ENCODE measurements at regions not wholly inside any gene's neighbourhood (a gene's known extent, or its start where the extent isn't known, plus 50 kb on each side); places are given as distances from the start of the nearest gene placed in this dataset.

DNA sequence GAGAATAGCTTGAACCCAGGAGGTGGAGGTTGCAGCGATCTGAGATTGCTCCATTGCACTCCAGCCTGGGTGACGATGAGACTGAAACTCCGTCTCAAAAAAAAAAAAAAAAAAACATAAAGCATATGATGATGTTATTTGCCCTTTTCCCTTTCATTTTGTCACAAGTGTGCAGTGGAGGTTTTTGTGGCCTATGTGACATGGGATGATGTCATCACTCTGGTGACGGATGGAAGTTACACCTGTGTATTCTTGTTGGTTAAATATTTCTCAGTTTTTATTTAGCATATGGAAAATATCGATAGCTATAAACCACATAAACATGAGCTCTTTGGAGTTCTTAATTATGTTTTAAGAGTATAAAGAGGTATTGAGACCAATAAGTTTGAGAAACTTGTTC lies 71.8 kb upstream of the EMX2 start:
- DNase-seq, result no peak
- POLR2A ChIA-PET, result no interaction called here
- no peaks in the 10 kb centered on the region for H3K4me1 Mint-ChIP-seq (ENCODE audit: low read depth)
- intact Hi-C loops (cut with micrococcal nuclease), result no loop called here
- H3K36me3 Mint-ChIP-seq, result no peaks in the 10 kb centered on the region
- peaks cover 3% of the 10 kb centered on the region for H3K27me3 Mint-ChIP-seq
- no peaks in the 10 kb centered on the region for H3K9me3 Mint-ChIP-seq
- no peak overlapping the region for H3K27ac Mint-ChIP-seq
- CTCF ChIA-PET, result no interaction called here
- H3K4me3 Mint-ChIP-seq, result no peak overlapping the region

- no peak overlapping the region for H3K4me3 Mint-ChIP-seq
- DNase-seq, result no peak
- peaks cover 3% of the 10 kb centered on the region for H3K27me3 Mint-ChIP-seq
- no peaks in the 10 kb centered on the region for H3K4me1 Mint-ChIP-seq (ENCODE audit: low read depth)
- intact Hi-C loops (cut with micrococcal nuclease), result no loop called here
- ChIA-PET CTCF (no interaction called here), POLR2A (no interaction called here)
- no peak overlapping the region for H3K27ac Mint-ChIP-seq
- H3K9me3 Mint-ChIP-seq, result no peaks in the 10 kb centered on the region
- no peaks in the 10 kb centered on the region for H3K36me3 Mint-ChIP-seq
These were observed 73.9 kb upstream of the EMX2 start for GRCh38 chr10:117468665-117469064.

GRCh38 chr10:117464176-117464575 lies 78.4 kb upstream of the EMX2 start:
- Mint-ChIP-seq H3K27me3 (no peaks in the 10 kb centered on the region), H3K9me3 (peaks cover 7% of the 10 kb centered on the region), H3K4me1 (ENCODE audit: low read depth) (no peaks in the 10 kb centered on the region), H3K27ac (no peak overlapping the region), H3K36me3 (no peaks in the 10 kb centered on the region), H3K4me3 (no peak overlapping the region)
- intact Hi-C loops (cut with micrococcal nuclease), result no loop called here
- ChIA-PET POLR2A (no interaction called here), CTCF (interaction anchor here (0.8 kb wide), 1 partner anchor 247 kb away, joined by 3 read pairs; no protein-coding TSS in a partner anchor)
- no peak for DNase-seq

DNA sequence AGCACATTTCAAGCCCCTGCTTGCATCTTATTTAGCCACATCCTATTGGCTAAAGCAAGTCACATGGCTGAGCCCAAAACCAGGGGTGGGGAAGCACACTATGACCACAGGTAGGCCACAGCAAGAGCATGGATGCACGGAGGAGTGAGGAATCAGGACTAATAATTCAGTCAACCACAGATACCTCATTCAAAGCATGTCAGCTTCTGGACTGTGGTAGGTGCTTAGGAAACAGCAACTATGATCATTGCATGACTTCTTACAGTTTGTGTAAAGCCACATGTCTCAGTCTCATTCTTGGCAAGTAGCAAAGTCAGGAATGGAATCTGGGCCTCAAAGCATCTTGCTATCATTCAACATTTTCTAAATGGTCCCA lies 79.0 kb upstream of the EMX2 start:
- H3K27ac Mint-ChIP-seq, result no peak overlapping the region
- no peaks in the 10 kb centered on the region for H3K27me3 Mint-ChIP-seq
- no peaks in the 10 kb centered on the region for H3K4me1 Mint-ChIP-seq (ENCODE audit: low read depth)
- intact Hi-C loops (cut with micrococcal nuclease), result no loop called here
- H3K36me3 Mint-ChIP-seq, result no peaks in the 10 kb centered on the region
- H3K4me3 Mint-ChIP-seq, result no peak overlapping the region
- ChIA-PET POLR2A (no interaction called here), CTCF (interaction anchor here (0.8 kb wide), 1 partner anchor 246 kb away, joined by 3 read pairs; no protein-coding TSS in a partner anchor)
- H3K9me3 Mint-ChIP-seq, result peaks cover 7% of the 10 kb centered on the region
- no peak for DNase-seq

- Mint-ChIP-seq H3K9me3 (peaks cover 7% of the 10 kb centered on the region), H3K27me3 (peaks cover 3% of the 10 kb centered on the region), H3K36me3 (no peaks in the 10 kb centered on the region), H3K4me1 (ENCODE audit: low read depth) (no peaks in the 10 kb centered on the region), H3K4me3 (no peak overlapping the region), H3K27ac (no peak overlapping the region)
- POLR2A ChIA-PET, result no interaction called here
- DNase-seq, result no peak
- intact Hi-C loops (cut with micrococcal nuclease), result no loop called here
- CTCF ChIA-PET, result interaction anchor here (0.8 kb wide), 1 partner anchor 246 kb away, joined by 3 read pairs; no protein-coding TSS in a partner anchor
These were observed 79.6 kb upstream of the EMX2 start for GRCh38 chr10:117462816-117463544.

- ChIA-PET POLR2A (no interaction called here), CTCF (interaction anchor here (0.6 to 1.1 kb wide), 2 partner anchors 20 to 246 kb away, joined by 3 to 5 read pairs; no protein-coding TSS in a partner anchor)
- intact Hi-C loops (cut with micrococcal nuclease), result no loop called here
- peaks cover 7% of the 10 kb centered on the region for H3K9me3 Mint-ChIP-seq
- no peak for DNase-seq
- peaks cover 5% of the 10 kb centered on the region for H3K27me3 Mint-ChIP-seq
- no peak overlapping the region for H3K27ac Mint-ChIP-seq
- no peak overlapping the region for H3K4me3 Mint-ChIP-seq
- H3K36me3 Mint-ChIP-seq, result no peaks in the 10 kb centered on the region
- no peaks in the 10 kb centered on the region for H3K4me1 Mint-ChIP-seq (ENCODE audit: low read depth)
These were observed 80.1 kb upstream of the EMX2 start for GRCh38 chr10:117462424-117462792.

DNA sequence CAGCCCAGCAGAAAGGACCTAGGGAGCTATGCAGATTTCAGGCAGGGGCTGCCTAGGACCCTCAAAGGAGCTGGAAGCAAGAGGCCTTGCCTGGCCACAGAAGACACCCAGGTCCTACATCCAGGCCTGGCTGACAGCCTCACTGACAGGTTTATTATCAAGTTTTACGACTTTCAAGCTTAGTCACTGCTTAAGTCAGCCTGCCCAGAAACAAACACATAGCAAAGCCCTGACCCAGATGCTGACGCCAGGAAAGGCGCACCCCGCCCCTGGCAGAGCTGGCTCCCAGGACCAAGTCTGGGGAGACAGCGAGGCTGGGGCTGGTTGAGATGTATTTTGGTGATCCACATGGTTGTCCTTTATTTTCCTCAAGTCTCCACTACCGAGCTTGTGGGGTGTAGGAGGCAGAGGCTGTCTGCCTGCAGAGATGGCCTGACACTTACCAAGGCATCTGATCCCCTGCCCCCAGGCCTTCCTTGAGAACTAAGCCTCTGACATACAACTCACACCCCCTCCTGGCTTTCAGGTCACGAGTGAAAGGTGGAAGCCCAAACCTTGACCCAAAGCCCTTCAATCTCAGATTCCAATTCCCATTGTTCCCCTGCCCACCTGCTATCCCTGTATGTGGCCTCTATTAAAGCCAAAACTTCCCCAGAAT lies 80.7 kb upstream of the EMX2 start:
- H3K27ac Mint-ChIP-seq, result no peak overlapping the region
- H3K27me3 Mint-ChIP-seq, result peaks cover 5% of the 10 kb centered on the region
- H3K4me1 Mint-ChIP-seq (ENCODE audit: low read depth), result no peaks in the 10 kb centered on the region
- DNase-seq, result no peak
- H3K9me3 Mint-ChIP-seq, result peaks cover 7% of the 10 kb centered on the region
- CTCF ChIA-PET, result interaction anchor here (0.6 to 1.1 kb wide), 3 partner anchors 18 to 245 kb away, joined by 3 to 5 read pairs (median 3); no protein-coding TSS in a partner anchor
- H3K36me3 Mint-ChIP-seq, result no peaks in the 10 kb centered on the region
- H3K4me3 Mint-ChIP-seq, result no peak overlapping the region
- intact Hi-C loops (cut with micrococcal nuclease), result no loop called here
- POLR2A ChIA-PET, result no interaction called here

- Mint-ChIP-seq H3K27me3 (peaks cover 10% of the 10 kb centered on the region), H3K9me3 (peaks cover 7% of the 10 kb centered on the region), H3K27ac (no peak overlapping the region), H3K4me1 (ENCODE audit: low read depth) (no peaks in the 10 kb centered on the region), H3K4me3 (no peak overlapping the region), H3K36me3 (no peaks in the 10 kb centered on the region)
- intact Hi-C loops (cut with micrococcal nuclease), result no loop called here
- ChIA-PET POLR2A (no interaction called here), CTCF (interaction anchor here (1.1 kb wide), 2 partner anchors 17 to 245 kb away, joined by 3 to 5 read pairs; no protein-coding TSS in a partner anchor)
- no peak for DNase-seq
These were observed 81.4 kb upstream of the EMX2 start for GRCh38 chr10:117460846-117461765.

DNA sequence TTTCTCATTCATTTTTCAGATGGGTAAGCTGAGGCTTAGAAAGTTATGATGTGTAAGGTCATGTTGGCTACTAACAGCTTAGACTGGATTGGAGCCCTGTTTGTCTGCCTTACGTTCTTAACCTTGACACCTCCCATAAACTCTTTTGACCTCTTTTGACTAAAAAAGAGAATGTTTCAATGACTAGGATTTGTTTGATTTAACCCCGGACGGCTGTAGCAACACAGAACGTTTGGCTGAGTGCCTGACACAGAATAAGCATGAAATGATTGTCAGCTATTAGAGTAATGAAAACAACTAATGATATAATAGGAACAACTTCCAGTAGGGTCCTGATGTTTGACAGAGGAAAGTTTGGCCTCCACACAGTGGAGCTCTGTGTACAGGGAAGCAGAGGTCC lies 83.3 kb upstream of the PDZD8 start:
- H3K36me3 Mint-ChIP-seq, result no peaks in the 10 kb centered on the region
- no peak overlapping the region for H3K4me3 Mint-ChIP-seq
- ChIA-PET POLR2A (no interaction called here), CTCF (no interaction called here)
- intact Hi-C loops (cut with micrococcal nuclease), result no loop called here
- H3K27ac Mint-ChIP-seq, result no peak overlapping the region
- DNase-seq, result no peak
- H3K9me3 Mint-ChIP-seq, result peaks cover 7% of the 10 kb centered on the region
- H3K4me1 Mint-ChIP-seq (ENCODE audit: low read depth), result no peaks in the 10 kb centered on the region
- peaks cover 12% of the 10 kb centered on the region for H3K27me3 Mint-ChIP-seq

DNA sequence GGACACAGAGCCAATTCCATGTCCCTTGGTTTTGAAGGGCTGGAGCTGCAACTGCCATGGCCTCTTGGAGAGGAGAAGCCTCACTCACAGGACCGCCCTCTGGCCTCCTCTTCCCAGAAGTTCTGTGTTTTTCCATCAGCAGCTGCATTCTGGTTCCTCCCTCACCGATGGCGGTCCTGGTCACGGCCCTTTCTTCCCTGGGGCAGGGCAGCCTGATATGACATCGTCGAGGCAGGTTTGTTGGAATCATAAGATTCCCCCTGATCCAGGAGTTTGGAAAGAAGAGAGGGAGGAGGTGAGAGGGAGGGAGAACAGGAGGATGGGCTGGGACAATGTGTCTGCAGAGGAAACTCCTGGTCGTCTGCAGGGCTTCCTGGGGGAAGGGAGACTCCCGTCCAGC lies 82.7 kb upstream of the PDZD8 start:
- no peaks in the 10 kb centered on the region for H3K36me3 Mint-ChIP-seq
- no peaks in the 10 kb centered on the region for H3K4me1 Mint-ChIP-seq (ENCODE audit: low read depth)
- peaks cover 8% of the 10 kb centered on the region for H3K9me3 Mint-ChIP-seq
- intact Hi-C loops (cut with micrococcal nuclease), result no loop called here
- CTCF ChIA-PET, result no interaction called here
- no peak for DNase-seq
- POLR2A ChIA-PET, result no interaction called here
- H3K27ac Mint-ChIP-seq, result no peak overlapping the region
- no peak overlapping the region for H3K4me3 Mint-ChIP-seq
- H3K27me3 Mint-ChIP-seq, result peaks cover 12% of the 10 kb centered on the region

DNA sequence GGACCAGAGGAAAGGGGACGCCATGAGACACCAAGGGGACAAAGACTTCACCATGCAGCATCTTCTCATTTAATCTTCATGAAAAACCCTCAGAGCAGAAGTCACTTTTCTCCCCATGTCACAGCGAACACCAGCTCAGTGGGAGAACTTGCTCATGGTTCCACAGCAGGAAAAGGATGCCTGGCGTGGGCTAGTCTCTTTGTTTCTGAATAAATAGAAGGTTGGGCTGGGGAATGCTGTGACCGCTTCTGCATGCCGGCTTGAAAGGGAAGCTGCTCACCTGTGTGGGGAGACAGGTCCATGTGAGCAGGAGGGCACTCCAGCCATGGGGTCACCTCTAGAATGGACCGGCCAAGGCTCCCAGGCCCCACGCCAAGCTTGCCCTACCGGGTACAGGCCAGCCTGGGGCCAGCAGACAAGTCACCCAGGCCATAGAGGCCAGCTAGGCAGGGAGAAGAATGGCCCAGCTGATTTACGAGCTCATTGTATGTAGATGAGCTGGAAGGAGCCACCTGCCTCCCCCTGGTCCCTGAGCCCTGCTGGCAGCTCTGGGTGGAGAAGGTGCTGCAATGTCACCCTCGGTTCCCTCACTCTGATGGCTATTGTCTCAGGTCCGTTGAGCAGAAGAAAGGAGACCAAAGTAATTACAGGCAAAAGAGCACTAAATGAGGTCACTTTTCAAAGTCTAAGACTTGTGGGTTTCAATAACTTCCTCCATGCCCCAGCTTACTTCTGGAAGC lies 82.0 kb upstream of the PDZD8 start:
- Mint-ChIP-seq H3K27me3 (peaks cover 12% of the 10 kb centered on the region), H3K4me1 (ENCODE audit: low read depth) (no peaks in the 10 kb centered on the region), H3K27ac (no peak overlapping the region), H3K4me3 (no peak overlapping the region), H3K9me3 (peaks cover 8% of the 10 kb centered on the region), H3K36me3 (no peaks in the 10 kb centered on the region)
- POLR2A ChIA-PET, result no interaction called here
- DNase-seq, result no peak
- intact Hi-C loops (cut with micrococcal nuclease), result no loop called here
- CTCF ChIA-PET, result interaction anchor here (0.6 kb wide), 2 partner anchors 39 to 783 kb away, joined by 3 read pairs; no protein-coding TSS in a partner anchor

- Mint-ChIP-seq H3K27me3 (peaks cover 12% of the 10 kb centered on the region), H3K4me3 (no peak overlapping the region), H3K27ac (no peak overlapping the region), H3K36me3 (no peaks in the 10 kb centered on the region), H3K4me1 (ENCODE audit: low read depth) (no peaks in the 10 kb centered on the region), H3K9me3 (peaks cover 8% of the 10 kb centered on the region)
- DNase-seq, result no peak
- intact Hi-C loops (cut with micrococcal nuclease), result no loop called here
- POLR2A ChIA-PET, result no interaction called here
- CTCF ChIA-PET, result no interaction called here
These were observed 80.1 kb upstream of the PDZD8 start for GRCh38 chr10:117455346-117455745.
